Epithelial cell of esophagus (primary cell): ENCODE measurements at regions not wholly inside any gene's neighbourhood (a gene's known extent, or its start where the extent isn't known, plus 50 kb on each side); places are given as distances from the start of the nearest gene placed in this dataset.

ENCODE experiments used
- DNase-seq: peaks from one replicate; pipeline ENCODE4 v3.0.0; 2010; ENCODE audit warnings: low read depth
- H3K4me3 ChIP-seq: 2 replicates; pipeline ENCODE4 v1.5.1; 2011; ENCODE audit warnings: mild to moderate bottlenecking, low read length, control low read depth
- CTCF ChIP-seq: IDR thresholded peaks from 2 replicates; pipeline ENCODE4 v1.5.1; 2011; ENCODE audit warnings: low read depth, mild to moderate bottlenecking, low read length, control low read depth, inconsistent platforms; ENCODE audit not compliant: insufficient read depth; ENCODE audit errors: missing control alignments

- no peak overlapping the region for H3K4me3 ChIP-seq
- no peak for DNase-seq
- no peak for TF ChIP-seq CTCF
Observed at GRCh38 chr18:69209761-69210160, 190.9 kb upstream of the DOK6 start.

GRCh38 chr18:69213842-69214241 lies 186.8 kb upstream of the DOK6 start:
- H3K4me3 ChIP-seq = no peak overlapping the region
- no peak for TF ChIP-seq CTCF
- no peak for DNase-seq

- no peak for DNase-seq
- no peak for TF ChIP-seq CTCF
- no peak overlapping the region for H3K4me3 ChIP-seq
Observed at GRCh38 chr18:69215161-69215560, 185.5 kb upstream of the DOK6 start.

GRCh38 chr18:69216321-69216720 lies 184.4 kb upstream of the DOK6 start:
- DNase-seq = no peak
- H3K4me3 ChIP-seq = no peak overlapping the region

GRCh38 chr18:69217196-69218000 lies 183.3 kb upstream of the DOK6 start:
- TF ChIP-seq CTCF = no peak

More at GRCh38 chr18:69216321-69216720, 184.4 kb upstream of the DOK6 start:
- TF ChIP-seq CTCF = no peak

GRCh38 chr18:69220529-69220928 lies 180.2 kb upstream of the DOK6 start:
- no peak for DNase-seq
- TF ChIP-seq CTCF = no peak
- H3K4me3 ChIP-seq = no peak overlapping the region

More at GRCh38 chr18:69217196-69218000, 183.3 kb upstream of the DOK6 start:
- DNase-seq = no peak
- no peak overlapping the region for H3K4me3 ChIP-seq

GRCh38 chr18:69222089-69222488 lies 178.6 kb upstream of the DOK6 start:
- TF ChIP-seq CTCF = no peak
- no peak for DNase-seq
- no peak overlapping the region for H3K4me3 ChIP-seq
